ENCODE measurements at regions not wholly inside any gene's neighbourhood (a gene's known extent, or its start where the extent isn't known, plus 50 kb on each side); places are given as distances from the start of the nearest gene placed in this dataset.
A peak's percentile ranks its signal among the peaks of the same experiment; 100 is the strongest.
"Not testable (repeated sequence)": the region's sequence is repeated elsewhere in the genome, so short reads cannot be mapped to it uniquely, and the experiment has no call there.

DNA sequence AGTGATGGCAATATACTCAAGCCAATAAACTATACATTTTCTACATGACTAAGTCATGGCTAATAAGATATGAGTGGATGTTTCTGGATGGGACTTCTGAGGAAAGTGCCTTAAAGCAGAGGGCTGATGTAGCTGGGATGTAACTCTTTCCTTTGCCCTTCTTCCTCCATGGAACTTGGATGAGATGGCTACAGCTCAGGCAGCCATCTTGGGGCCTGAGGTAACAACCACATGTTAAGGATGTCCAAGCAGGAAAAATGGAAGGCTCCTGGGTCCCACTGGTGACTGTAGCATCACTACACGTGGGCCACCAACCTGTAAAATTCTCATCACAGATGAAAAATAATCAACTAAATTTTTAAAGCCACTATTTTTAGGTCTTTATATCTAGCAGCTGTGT, 54.4 kb upstream of the GRIP1 start:
- no peak for DNase-seq

GRCh38 chr12:66733839-66734238, 55.0 kb upstream of the GRIP1 start:
- DNase-seq, result no peak

DNA sequence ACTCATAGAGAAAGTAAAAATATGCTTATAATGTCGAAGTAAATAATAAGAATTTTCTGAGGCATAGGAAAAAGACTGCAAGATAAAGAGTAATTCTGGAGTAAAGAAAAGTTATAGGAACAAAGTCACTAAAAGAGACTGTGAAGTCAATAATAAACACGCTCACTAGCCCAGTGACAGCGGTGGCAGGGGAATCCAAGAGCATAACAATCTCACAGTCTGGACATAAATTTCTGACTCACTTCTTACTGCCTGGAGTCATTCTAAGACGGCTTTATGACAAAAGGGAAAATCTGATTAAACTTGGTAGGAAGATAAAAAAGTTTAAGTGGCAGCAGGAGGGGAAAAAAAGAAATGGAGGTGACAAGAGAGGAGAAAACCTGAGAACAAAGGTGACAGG, 56.4 kb upstream of the GRIP1 start:
- no peak for DNase-seq

DNA sequence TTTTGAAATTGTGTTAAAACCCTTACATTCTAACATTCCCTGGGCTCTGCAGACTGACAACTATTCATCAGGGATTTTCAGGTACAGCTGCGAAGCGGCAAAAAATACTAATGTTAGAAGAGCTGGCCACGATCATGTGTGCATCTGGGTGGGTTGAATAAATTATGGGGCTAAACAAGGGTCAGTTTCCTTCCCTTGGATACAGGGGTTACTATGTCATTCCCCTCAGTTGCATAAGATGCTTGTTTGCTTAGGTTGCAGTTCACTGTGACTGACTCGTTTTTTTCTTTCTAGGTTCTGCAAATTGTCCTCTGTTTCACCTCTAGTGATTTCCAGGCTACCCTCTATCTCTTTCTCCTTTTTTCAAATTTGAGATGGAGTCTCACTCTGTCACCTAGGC, 58.1 kb upstream of the GRIP1 start:
- peak; percentile 3 for DNase-seq

- no peak for DNase-seq
These were observed 60.4 kb upstream of the GRIP1 start for GRCh38 chr12:66739266-66739665.

DNA sequence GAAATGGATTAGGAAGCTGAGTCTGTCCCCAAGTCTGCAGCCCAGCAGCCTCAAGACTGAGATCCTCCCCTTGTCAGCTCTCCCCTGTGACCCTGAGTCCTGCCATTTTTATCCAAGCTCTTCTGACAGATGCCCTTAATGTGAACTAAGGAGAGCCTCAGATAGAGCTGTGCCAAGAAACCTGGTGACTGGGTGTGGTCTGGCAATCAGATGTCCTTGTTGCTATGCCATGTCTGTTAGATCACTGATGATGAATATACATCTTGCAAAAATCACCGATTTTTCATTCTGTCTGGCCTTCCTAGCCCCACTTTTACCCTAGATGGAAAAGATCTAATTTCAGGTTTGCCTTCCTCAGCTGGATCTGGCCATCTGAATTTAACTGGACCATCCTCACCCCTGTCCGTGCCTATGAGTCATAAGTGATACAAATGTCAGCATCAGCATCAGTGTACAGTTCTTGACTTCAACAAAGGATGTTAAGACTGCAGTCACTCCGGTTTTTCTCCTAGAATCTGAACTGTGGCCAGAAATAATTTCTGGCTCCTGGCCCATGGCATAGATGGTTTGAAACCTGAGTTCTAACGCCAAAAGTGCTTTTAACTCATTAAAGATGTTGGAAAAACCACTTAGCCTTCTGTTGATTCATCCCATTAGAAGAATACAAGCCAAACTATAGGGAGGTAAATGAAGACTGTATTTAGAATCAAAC, 61.2 kb upstream of the GRIP1 start:
- DNase-seq, result peak; percentile 87

DNA sequence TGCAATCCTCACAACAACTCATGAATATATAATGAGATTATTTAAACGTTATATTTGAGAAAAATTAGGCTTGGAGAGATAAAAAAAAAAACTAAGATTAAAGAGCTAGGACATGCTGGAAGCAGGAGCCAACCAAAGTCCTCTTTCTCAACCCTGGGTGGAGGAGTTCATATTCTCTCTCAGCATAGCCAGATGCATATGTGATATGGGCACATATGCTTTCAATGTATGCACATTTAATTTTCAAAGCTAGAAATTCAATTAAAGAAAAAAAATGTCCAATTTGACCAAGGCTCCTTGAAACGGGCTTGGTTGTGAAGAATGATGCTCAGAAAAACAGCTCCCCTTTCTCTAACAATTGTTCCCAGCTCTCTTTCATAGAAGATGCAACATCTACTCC, 61.9 kb upstream of the GRIP1 start:
- peak; percentile 50 for DNase-seq

GRCh38 chr12:66741919-66742318, 63.0 kb upstream of the GRIP1 start:
- peak; percentile 3 for DNase-seq

GRCh38 chr12:66742508-66743367, 63.9 kb upstream of the GRIP1 start:
- no peak for DNase-seq

DNA sequence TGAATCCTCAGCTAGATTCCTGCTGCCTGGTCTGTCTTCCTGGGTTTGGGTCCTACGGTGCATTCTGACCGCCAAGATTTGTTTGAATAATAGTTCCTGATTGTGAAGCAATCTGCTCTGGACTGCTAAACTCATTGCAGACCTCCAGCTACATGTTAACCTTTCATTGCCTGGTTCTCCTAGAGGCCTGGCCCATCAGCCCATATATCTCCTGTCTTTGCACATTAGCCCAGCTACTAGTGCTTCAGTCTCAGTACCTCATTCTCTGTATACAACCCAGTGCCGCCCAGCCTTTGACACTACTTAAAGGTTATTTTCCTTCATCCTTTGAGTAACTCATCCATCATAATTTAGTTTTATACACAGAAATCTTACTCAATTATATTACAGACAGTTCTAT, 65.6 kb upstream of the GRIP1 start:
- DNase-seq, result peak; percentile 23

- DNase-seq, result peak; percentile 52
These were observed 66.1 kb upstream of the GRIP1 start for GRCh38 chr12:66744956-66745383.

DNA sequence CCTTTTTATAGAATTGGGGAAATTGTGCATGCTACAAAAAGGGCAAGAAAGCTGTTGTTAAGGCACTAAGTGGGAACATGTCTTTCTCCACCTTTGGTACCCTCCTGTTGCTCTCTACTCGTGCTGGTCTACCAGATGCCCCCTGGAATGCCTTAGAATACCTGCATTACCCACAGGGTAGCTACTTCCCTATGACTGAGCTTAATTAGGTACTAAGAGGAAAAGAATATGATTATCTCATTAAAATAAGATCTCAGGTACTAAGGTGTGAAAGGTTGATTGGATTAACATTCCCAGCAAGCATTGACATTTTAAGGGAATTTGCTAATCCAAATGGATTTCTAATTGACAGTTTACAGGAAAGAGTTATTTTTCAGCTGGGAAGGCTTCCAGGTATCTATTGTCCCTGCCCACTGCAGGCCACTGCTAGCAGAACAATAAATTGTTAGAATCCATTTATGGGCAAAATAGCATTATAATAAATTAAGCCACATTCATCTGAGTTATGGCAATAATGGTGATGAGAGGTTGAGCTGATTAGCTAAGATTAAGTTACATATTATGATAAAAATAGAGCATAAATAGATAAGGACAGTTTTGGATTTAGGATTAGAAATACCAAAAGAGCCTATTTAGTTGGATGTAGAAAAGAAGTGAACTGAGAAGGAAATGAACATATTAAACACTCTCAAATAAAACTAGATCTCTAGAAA, 67.8 kb upstream of the GRIP1 start:
- peak; percentile 49 for DNase-seq

- DNase-seq, result peak; percentile 20
These were observed 72.7 kb upstream of the GRIP1 start for GRCh38 chr12:66751432-66752113.

GRCh38 chr12:66753810-66754209, 74.9 kb upstream of the GRIP1 start:
- DNase-seq, result peak; percentile 42

DNA sequence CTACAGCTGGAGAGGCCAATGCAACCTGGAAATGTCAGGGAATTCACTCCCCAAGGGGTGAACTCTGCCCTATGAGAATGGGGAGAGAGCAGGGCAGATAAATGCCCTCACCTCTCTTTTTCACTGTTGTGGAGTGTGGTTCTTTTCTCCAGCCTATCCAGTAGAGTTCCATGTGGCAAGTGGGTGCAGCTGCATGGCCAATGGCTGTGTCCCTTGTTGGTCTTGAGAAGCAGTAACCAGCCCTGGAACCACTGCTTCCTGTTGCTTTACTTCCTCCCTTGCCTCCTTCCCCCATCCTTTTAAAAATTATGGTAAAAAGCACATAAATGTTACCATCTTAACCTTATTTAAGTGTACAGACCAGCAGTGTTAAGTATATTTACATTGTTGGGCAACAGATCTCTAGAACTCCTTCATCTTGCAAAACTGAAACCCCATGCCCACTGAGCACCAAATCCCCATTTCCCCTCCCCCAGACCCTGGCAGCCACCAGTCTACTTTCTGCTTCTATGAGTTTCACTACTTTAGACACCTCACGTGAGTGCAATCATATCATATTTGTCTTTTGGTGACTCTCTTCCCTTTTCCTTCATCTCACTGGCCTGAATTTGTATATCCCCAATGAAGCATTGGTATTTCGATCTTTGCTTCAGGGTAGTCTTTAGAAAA, 77.0 kb upstream of the GRIP1 start:
- peak; percentile 3 for DNase-seq

DNA sequence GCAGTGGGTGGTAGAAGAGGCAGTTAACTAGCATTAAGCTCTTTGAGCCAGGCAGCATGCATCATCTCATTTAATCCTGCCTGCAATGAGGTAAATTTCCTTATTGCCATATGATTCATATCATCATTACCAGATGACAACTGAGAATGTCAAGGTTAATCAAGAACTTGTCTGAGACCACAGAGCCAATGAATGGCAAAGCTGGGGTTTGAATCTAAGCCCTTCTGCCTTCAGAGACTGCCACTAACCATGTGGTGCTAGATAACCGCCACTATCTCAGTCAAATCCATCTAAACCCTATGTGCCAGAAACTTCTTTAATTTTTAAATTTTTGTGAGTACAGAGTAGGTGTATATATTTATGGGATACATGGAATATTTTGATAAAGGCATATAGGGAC, 77.8 kb upstream of the GRIP1 start:
- DNase-seq, result no peak

DNA sequence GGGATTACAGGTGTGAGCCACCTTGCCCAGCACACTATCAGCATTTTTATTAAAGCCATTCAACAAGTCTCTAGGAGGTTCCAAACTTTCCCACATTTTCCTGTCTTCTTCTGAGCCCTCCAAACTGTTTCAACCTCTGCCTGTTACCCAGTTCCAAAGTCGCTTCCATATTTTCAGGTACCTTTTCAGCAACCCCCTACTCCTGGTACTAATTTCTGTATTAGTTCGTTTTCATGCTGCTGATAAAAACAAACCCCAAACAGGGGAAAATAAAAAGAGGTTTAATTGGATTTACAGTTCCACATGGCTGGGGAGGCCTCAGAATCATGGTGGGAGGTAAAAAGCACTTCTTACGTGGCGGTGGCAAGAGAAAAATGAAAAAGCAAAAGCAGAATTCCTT, 81.2 kb upstream of the GRIP1 start:
- DNase-seq, result not testable (repeated sequence)

GRCh38 chr12:66763467-66763866, 84.6 kb upstream of the GRIP1 start:
- DNase-seq, result peak; percentile 84

DNA sequence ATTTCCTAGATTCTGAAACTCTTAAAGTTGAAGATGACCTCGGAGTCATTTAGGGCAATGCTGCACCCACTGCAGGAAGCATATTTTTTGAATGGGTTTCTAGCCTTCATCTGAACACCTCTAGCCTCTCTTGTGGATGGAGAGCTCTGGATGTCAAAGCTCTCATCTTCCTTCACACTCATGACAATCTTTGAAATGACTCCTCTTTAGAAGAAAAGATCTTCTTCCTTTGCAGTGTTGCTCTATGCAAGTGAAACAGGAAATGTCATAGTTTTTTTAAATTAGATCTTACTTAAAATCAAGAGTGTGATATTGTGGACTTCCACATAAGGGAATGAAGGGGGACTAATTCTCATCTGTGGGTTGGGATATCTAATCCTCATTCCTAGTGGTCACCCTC, 86.3 kb upstream of the GRIP1 start:
- no peak for DNase-seq

DNA sequence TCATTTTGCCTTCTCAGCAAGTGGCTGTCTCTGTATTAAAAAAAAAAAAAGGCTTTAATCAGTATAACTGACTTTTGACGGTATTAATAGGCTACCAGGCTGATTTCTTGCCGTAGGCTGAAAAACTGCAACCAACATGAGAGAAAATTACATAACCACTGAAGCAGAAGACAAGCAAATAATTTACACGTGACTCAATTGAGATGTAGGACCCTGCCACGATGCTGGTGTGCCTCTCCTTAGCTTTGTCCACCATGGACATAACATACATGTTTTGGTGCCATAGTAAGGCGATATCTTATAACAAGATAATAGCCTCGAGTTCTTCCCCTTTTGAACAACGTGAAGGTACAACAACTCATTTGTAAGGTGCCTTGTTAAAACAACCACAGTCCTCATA, 88.7 kb upstream of the GRIP1 start:
- peak; percentile 14 for DNase-seq

- no peak for DNase-seq
These were observed 89.4 kb upstream of the GRIP1 start for GRCh38 chr12:66768293-66768692.

GRCh38 chr12:66774929-66775328, 96.1 kb upstream of the GRIP1 start:
- DNase-seq, result peak; percentile 64

DNA sequence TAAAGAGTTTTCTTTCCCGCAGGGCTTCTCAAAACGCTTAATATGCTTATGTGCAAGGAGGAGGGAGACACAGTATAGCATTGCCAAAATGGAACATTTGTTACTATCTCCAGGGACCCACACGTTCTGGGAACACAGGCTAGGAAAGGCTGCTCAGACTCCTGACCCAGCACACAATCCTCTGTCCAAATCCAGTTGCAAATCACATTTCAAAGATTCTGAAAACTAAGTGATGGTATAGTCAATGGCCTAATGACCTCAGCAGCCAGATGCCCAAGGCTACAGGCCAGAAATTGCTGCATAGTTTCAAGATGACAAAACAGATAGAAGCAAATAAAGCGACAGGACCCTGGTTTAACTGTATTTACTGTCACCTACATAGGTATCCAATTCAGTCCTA, 97.0 kb upstream of the GRIP1 start:
- no peak for DNase-seq
